ENCODE measurements at regions not wholly inside any gene's neighbourhood (a gene's known extent, or its start where the extent isn't known, plus 50 kb on each side); places are given as distances from the start of the nearest gene placed in this dataset.
"Not testable (repeated sequence)": the region's sequence is repeated elsewhere in the genome, so short reads cannot be mapped to it uniquely, and the experiment has no call there.

GRCh38 chr17:64772845-64773299, 110.8 kb upstream of the SMURF2 start:
- DNase-seq = no peak

DNA sequence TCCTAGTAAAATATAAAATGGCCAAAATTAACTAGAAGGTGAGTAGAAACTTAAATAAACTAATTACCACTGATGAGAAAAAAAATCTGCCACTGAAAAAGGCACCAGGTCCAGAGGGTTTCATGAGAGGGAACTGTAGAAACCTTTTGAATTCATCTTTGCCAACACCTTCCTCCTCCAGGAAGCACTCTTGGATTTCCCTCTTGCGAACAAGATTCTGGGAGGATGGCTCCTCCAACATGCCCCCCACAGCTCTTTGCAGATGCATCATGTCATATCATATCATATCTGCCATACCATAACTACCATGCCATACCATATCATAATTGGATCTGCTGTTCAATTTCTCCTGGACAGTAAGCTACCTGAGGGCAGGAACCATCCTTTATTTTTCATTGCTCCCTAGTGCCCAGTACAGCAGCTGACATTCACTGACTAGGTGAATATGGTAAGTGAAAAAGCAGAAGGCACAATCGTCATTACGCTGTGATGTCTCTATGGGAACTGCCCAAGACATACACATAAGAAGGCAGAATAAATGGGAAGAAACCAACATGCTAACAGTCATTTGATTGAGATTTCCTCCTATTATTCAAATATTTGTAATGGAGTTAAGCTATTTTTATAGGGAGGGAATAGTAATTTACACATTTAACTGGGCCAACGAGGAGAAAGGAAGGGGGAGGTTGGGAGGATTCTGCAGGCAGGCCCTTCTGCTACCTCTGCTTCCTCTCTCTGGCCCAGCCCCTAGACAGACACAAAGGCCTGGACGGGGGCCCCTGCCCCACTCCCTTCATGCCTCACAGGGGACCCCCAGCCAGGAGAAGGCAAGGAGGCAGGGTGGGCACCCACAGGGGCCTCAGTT, 110.1 kb upstream of the SMURF2 start:
- no peak for DNase-seq

DNA sequence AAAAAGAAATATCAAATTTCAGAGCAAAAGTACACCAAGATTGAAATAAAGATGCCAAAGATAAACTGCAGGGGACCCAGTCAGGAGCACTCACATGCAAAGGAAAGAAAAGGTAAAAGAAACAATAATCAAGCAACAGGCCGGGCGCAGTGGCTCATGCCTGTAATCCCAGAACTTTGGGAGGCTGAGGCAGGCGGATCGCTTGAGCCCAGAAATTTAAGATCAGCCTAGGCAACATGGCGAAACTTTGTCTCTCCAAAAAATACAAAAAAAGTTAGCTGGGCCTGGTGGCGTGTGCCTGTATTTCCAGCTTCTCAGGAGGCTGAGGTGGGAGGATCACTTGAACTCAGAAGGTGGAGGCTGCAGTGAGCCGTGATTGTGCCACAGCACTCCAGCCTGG, 107.6 kb upstream of the SMURF2 start:
- no peak for DNase-seq

DNA sequence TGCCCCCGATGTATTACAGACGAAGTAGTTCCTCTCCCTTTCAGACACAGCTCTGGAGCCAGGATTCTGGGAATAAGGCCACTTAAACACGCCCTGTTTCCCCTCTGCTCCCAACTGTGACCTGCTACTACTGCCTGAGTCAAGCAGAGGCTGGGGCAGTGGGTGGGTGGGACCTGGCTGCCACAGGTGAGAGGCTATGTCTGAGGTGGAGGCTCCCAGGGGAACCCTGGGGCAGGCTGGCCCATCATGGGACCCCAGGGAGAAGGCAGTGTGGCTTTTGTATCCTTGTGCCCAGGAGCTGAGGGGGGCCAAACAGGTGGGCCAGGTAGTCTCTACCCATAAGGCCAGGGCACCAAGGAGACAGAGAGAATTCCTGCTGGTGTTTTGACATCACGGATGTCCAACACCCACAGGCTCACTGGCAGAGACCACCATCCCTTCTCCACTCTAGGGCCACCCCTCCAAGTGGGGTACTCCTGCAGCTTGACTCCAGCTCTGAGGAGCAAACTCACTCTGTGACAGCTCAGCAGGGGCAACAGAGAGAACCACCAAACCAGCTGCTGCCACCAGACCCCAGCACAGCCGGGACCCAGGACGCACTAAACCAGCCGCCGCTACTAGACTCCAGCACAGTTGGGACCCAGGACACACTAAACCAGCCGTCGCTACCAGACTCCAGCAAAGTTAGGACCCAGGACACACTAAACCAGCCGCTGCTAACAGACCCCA, 105.3 kb upstream of the SMURF2 start:
- no peak for DNase-seq

GRCh38 chr17:64765191-64765889, 103.2 kb upstream of the SMURF2 start:
- DNase-seq = no peak

GRCh38 chr17:64750891-64751677, 89.0 kb upstream of the SMURF2 start:
- no peak for DNase-seq

DNA sequence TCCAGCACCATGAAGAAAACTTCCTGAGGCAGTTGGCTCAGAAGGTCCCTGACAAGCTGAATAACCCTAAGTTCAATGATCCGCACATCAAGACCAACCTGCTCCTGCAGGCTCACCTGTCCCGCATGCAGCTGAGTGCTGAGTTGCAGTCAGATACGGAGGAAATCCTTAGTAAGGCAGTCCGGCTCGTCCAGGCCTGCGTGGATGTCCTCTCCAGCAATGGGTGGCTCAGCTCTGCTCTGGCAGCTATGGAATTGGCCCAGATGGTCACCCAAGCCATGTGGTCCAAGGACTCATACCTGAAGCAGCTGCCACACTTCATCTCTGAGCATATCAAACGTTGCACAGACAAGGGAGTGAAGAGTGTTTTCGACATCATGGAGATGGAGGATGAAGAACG, 88.4 kb upstream of the SMURF2 start:
- DNase-seq = no peak

- no peak for DNase-seq
Measured at GRCh38 chr17:64749306-64749705, 87.2 kb upstream of the SMURF2 start.

- peak; percentile 59 for DNase-seq
Measured at GRCh38 chr17:64747938-64748540, 85.9 kb upstream of the SMURF2 start.

DNA sequence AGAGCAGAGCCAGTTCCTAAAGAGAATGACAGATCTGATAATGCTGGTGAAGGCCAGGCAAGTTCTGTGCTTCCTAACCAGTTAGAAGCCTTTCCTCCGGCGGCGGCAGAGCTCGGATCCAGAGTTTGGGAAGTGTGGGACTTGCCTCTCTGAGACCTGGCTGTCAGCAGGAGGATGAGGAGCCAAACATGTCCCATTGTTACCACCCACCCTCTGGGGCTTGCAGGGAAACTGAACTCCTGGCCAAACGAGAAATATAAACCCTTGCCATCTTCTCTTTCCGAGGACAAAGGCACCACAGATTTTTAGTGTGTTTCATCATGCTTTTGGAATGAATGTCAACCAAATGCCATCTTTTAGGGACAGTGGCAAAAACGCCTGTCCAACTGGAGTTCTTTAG, 80.2 kb upstream of the SMURF2 start:
- no peak for DNase-seq

GRCh38 chr17:64741916-64742315, 79.8 kb upstream of the SMURF2 start:
- peak; percentile 91 for DNase-seq

- DNase-seq = peak; percentile 68
Measured at GRCh38 chr17:64741038-64741641, 79.0 kb upstream of the SMURF2 start.

- DNase-seq = peak; percentile 60
Measured at GRCh38 chr17:64739316-64740058, 77.4 kb upstream of the SMURF2 start.

- DNase-seq = peak; percentile 52
Measured at GRCh38 chr17:64736804-64737492, 74.8 kb upstream of the SMURF2 start.

- DNase-seq = peak; percentile 76
Measured at GRCh38 chr17:64732336-64733006, 70.4 kb upstream of the SMURF2 start.

GRCh38 chr17:64730023-64730422, 67.9 kb upstream of the SMURF2 start:
- peak; percentile 69 for DNase-seq

- no peak for DNase-seq
Measured at GRCh38 chr17:64729201-64729600, 67.1 kb upstream of the SMURF2 start.

DNA sequence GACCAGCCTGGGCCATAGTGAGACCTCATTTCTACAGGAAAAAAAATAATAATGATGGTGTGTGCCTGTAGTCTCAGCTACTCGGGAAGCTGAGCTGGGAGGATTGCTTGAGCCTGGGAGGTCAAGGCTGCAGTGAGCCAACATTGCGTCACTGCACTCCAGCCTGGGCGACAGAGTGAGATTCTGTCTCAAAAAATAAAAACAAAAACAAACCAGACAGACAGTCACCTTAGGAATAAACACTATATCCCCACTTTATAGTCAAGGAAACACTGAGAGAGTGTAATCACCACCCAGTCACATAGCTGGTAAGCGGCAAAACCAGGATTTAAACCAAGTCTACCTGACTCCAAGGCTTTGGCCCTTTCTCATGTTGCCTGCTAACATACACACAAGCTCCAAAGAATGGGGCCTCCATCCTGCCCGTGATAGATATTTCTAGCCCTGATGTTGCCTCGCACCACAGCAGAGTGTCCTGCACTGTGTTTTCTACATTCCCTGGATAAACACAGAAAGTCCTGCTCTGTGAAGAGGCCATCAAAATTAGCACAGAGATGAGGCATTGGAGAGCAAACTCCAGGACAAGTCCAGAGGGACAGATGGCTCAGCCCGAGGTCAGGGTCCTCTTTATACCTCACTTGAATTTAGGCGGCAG, 66.1 kb upstream of the SMURF2 start:
- no peak for DNase-seq

DNA sequence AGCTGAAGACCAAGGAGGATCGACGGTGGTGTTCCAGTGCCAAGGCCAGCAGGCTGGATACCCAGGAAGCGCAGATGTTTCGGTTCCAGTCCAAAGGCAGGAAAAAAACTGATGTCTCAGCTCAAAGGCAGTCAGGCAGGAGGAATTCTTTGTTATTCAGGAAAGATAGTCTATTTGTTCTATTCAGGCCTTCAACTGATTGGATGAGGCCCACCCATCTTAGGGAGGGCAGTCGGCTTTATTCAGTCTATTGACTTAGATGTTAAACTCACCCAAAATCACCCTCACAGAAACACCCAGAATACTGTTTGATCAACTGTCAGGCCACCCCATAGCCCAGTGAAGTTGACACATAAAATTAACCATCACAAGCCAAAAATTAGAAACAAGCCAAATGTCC, 63.9 kb upstream of the SMURF2 start:
- DNase-seq = not testable (repeated sequence)
